ENCODE measurements at regions not wholly inside any gene's neighbourhood (a gene's known extent, or its start where the extent isn't known, plus 50 kb on each side); places are given as distances from the start of the nearest gene placed in this dataset.

DNA sequence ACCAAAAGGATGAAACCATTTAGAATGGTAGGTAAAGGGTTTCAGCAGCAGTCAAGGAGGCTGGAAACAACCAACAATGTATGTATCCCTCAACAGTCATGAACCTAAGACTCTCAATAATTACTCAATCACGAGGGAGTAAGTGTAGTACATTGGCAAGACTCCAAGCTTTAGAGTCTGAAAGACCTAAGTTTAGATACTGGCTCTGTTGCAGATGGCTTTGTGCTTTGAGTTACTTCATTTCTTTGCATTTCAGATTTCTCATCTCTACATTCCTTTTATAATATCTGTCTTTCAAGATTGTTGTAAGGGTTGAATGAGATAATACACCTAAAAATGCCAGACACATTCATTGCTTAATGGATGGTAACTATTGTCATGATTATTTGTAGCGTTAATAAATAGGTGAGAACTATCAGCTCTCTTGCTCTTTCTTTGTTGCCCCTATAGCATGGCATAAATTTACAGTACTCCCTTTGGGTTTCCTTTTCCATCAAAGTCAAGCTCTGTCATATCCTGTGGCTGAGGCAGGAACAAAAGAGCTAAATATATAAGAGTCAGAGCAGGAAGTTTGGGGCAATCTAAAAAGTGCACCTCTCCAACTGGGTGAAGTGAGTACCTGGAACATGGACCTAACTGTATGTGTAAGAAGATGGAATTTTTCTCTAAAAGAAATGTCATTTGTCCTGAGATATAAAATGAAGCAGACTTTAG lies 228.2 kb upstream of the ZC3H12C start:
- DNase-seq: peak; percentile 32

GRCh38 chr11:109865548-109866186 lies 227.5 kb upstream of the ZC3H12C start:
- DNase-seq: peak; percentile 45

GRCh38 chr11:109867784-109868183 lies 225.4 kb upstream of the ZC3H12C start:
- DNase-seq: no peak

- DNase-seq: no peak
These were observed 223.7 kb upstream of the ZC3H12C start for GRCh38 chr11:109869536-109869935.

- DNase-seq: no peak
These were observed 222.9 kb upstream of the ZC3H12C start for GRCh38 chr11:109870297-109870696.

DNA sequence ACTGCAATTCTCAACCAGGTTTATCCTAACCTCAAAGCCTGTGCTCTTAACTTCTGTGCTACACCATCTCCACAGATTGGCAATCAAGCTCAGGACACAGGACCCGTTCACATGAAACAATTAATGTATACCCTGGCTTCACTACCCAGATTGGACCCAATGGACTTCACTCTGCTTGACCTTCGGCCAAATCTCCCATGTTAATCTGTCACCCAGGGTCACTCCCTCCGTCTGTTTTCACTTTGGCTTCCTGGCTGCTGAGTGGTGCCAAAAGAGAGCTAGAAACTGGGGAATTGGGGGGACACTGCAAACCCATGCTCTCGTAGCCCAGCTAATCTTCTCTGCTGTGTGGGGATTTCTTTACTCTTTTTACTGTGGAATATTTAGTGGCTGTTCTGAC lies 216.1 kb upstream of the ZC3H12C start:
- no peak for DNase-seq

- DNase-seq: no peak
These were observed 208.7 kb upstream of the ZC3H12C start for GRCh38 chr11:109884501-109884900.

- DNase-seq: no peak
These were observed 208.2 kb upstream of the ZC3H12C start for GRCh38 chr11:109885006-109885405.

GRCh38 chr11:109892321-109892794 lies 200.8 kb upstream of the ZC3H12C start:
- DNase-seq: no peak

DNA sequence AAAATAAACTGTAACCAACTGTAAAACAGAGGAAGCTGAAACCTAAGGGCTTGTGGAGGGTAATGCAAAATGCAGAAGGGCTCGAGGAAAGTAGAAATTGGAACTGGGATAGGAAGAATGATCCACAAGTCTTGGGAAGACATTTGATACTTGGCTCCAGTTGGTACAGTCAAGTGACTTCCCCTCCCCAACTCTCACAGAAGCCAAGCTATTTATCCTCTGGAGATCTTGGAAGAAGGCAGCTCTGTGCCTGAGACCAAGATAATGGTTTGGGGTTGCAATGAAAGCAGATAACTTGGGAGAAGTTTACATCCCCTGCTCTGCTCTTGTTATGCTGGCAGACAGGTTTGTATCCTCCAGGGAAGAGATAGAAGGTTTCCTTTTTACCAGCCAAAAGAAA lies 198.9 kb upstream of the ZC3H12C start:
- DNase-seq: peak; percentile 53

GRCh38 chr11:109898592-109898991 lies 194.6 kb upstream of the ZC3H12C start:
- no peak for DNase-seq

- DNase-seq: no peak
These were observed 190.3 kb upstream of the ZC3H12C start for GRCh38 chr11:109902764-109903433.

DNA sequence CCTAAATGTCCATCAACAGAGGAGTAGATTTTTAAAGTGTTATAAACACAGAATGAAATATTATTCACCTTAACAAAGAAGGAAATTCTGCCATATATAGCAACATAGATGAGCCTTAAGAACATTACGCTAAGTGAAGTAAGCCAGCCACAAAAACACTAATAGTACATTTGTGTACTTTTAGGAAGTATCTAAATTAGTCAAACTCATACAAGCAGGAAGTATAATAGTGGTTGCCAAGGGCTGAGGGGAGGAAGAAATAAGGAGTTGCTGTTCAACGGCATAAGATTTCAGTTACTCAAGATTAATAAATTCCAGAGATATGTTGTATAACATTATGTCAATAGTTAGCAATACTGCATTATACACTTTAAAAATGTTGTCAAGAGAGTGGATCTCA lies 181.7 kb upstream of the ZC3H12C start:
- DNase-seq: no peak

DNA sequence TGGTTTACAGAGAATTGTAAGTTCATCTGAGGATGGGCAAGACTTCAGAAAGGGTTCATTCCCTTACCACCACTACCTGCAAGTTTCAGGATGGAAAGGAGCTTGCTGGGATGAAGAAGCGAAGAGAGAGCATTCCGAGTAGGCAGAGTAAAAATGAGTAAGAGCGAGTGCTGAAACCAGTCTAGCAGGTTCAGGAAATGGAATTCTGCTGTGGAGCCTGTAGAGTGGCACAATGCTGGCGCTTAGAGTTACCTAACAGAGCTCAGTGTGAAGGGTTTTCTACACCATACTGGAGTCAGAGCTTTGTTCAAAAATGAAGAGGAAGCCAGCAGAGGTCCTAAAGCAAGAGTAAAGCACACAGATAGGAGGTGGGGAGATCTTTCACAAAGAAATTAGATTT lies 179.2 kb upstream of the ZC3H12C start:
- no peak for DNase-seq

DNA sequence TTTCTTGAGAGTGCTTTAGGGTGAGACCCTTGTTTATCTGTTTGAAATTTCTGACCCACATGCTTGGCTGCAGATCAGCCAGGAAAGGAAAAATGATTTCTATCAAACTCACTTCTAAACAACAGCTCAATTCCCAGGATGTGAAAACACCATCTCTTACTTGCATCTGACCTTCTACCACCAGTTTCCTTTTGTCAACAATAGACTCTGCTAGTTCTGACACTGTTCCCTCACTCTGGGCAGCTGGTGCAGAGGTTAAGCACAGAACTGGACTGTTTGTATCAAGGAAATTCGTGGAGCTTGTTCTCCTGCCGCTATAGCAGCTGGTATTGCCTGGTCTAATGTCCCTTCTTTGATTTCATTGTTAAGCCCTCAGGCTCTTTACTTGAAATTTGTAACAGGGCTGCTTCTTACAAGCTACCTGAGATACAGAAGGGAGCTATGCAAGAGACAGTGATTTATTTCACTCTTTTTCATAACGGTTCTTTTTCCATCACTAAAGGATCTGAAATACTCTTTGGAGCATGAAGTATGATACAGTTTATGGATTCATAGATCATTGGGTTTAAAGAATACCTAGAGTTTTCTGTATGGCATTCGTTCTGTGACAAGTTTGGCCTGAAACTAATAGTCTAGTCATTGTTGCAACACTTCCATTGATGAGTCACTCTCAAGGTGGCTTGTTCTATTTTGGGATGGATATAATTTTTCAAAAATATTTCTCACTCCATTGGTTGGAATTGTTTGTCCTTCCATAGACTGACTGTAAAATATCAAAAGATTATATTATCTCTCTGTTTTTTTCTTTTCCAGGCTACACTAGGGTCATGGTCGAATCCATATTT lies 178.2 kb upstream of the ZC3H12C start:
- no peak for DNase-seq

DNA sequence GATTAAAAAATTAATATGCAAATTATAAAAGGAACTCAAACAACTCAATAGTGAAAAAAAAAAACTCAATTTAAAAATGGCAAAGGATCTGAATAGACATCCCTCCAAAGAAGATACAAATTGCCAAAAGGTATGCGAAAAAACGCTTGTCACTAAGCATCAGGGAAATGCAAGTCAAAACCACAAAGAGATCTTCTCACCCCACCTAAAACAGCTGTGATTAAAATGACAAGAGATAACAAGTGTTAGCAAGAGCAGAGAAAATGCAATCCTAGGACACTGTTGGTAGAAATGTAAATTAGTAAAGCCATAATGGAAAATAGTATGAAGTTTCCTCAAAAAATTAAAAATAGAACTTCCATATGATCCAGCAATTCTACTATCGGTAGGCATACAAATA lies 166.3 kb upstream of the ZC3H12C start:
- DNase-seq: no peak

DNA sequence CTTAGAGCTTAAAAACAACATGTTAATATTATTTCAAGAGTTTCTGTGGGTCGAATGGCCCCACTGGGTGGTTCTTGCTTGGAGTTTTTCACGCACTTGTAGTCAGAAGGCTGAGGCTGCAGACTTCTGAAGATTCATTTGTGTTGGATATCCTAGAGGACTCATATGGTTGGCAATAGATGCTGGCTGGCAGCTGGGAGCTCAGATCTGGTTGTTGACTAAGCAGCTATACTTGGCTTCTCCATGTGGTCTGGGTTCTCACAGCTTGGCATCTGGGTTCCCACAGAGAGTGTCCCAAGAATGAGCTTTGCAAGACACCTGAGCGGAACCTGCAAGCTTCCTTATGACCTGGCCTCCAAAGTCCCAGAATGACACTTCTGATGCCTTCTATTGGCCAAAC lies 163.9 kb upstream of the ZC3H12C start:
- DNase-seq: peak; percentile 19

DNA sequence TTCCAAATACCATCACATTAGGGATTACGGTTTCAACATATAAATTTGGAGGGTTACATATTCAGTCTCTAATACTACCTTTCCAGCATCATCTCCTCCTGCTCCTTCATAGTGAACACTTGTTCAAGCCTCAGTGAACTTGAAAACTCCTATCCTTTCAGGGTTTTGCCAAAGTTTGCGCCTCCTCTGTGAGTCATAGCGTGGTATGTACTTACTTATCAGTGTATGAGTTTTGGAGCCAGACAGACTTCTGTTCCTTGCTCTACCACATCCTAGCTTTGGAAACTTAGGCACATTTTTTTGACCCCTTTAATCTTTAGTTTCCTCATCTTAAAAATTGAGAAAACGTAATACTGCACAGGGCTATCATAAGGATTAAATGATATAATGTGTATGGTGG lies 160.1 kb upstream of the ZC3H12C start:
- no peak for DNase-seq

GRCh38 chr11:109934151-109934550 lies 159.0 kb upstream of the ZC3H12C start:
- DNase-seq: no peak

GRCh38 chr11:109936661-109937180 lies 156.5 kb upstream of the ZC3H12C start:
- DNase-seq: no peak

DNA sequence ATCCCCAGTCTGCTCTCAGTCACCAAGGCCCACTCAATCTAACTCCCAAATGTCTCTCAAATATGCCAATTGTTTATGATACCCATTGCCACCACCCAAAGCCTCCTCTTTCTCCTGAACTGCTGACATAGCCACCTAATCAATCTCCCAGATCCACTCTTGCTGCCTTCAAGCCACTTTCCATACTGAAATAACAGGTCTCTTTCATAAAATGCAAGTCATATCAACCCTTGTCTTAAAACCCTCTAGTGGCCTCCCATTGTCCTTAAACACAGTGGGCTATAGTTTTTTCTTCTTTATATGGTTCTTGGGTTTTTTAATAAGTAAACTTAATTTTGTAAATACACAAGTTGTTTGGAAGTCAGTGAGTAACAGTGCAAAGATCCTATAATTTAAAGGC lies 155.2 kb upstream of the ZC3H12C start:
- DNase-seq: no peak

- DNase-seq: peak; percentile 86
These were observed 153.9 kb upstream of the ZC3H12C start for GRCh38 chr11:109939166-109939810.
